ENCODE measurements at regions not wholly inside any gene's neighbourhood (a gene's known extent, or its start where the extent isn't known, plus 50 kb on each side); places are given as distances from the start of the nearest gene placed in this dataset.

- TF ChIP-seq CTCF (IDR thresholded peaks at IDR 0.05; ENCODE audit: low read length) (no peak), EZH2 (IDR thresholded peaks at IDR 0.05; ENCODE audit: borderline replicate concordance, low read length) (no peak)
Observed at GRCh38 chr3:55332176-55332575, 154.9 kb downstream of the WNT5A start.

Measured in OCI-LY1 (cell line).